ENCODE measurements at regions not wholly inside any gene's neighbourhood (a gene's known extent, or its start where the extent isn't known, plus 50 kb on each side); places are given as distances from the start of the nearest gene placed in this dataset.

GRCh38 chr2:187842315-187842714, 288.1 kb upstream of the TFPI start:
- H3K4me3 ChIP-seq (ENCODE audit: low read depth, low read length): no peak overlapping the region
- no peak for TF ChIP-seq CTCF (IDR thresholded peaks at IDR 0.05; ENCODE audit: insufficient read depth, low read depth, low read length, missing control alignments)

GRCh38 chr2:187842978-187843847, 289.0 kb upstream of the TFPI start:
- TF ChIP-seq CTCF (IDR thresholded peaks at IDR 0.05; ENCODE audit: insufficient read depth, low read depth, low read length, missing control alignments): peak; percentile 41
- no peak overlapping the region for H3K4me3 ChIP-seq (ENCODE audit: low read depth, low read length)
- DNase-seq (ENCODE audit: low read depth): peak; percentile 69

More at GRCh38 chr2:187842315-187842714, 288.1 kb upstream of the TFPI start:
- no peak for DNase-seq (ENCODE audit: low read depth)

- TF ChIP-seq CTCF (IDR thresholded peaks at IDR 0.05; ENCODE audit: insufficient read depth, low read depth, low read length, missing control alignments): no peak
- no peak overlapping the region for H3K4me3 ChIP-seq (ENCODE audit: low read depth, low read length)
- no peak for DNase-seq (ENCODE audit: low read depth)
Measured at GRCh38 chr2:187847245-187848208, 293.3 kb upstream of the TFPI start.

GRCh38 chr2:187851955-187852561, 297.8 kb upstream of the TFPI start:
- H3K4me3 ChIP-seq (ENCODE audit: low read depth, low read length): peak overlapping the region; percentile 43
- no peak for DNase-seq (ENCODE audit: low read depth)
- TF ChIP-seq CTCF (IDR thresholded peaks at IDR 0.05; ENCODE audit: insufficient read depth, low read depth, low read length, missing control alignments): no peak

GRCh38 chr2:187853381-187853791, 299.2 kb upstream of the TFPI start:
- DNase-seq (ENCODE audit: low read depth): no peak
- no peak overlapping the region for H3K4me3 ChIP-seq (ENCODE audit: low read depth, low read length)
- TF ChIP-seq CTCF (IDR thresholded peaks at IDR 0.05; ENCODE audit: insufficient read depth, low read depth, low read length, missing control alignments): no peak

GRCh38 chr2:187854801-187855200, 300.6 kb upstream of the TFPI start:
- H3K4me3 ChIP-seq (ENCODE audit: low read depth, low read length): no peak overlapping the region
- no peak for TF ChIP-seq CTCF (IDR thresholded peaks at IDR 0.05; ENCODE audit: insufficient read depth, low read depth, low read length, missing control alignments)
- DNase-seq (ENCODE audit: low read depth): no peak

Data from GM12865 (cell line).